NCI-H187 treated with DMSO at 0.1 percent for 48 hours (cell line): ENCODE measurements at regions not wholly inside any gene's neighbourhood (a gene's known extent, or its start where the extent isn't known, plus 50 kb on each side); places are given as distances from the start of the nearest gene placed in this dataset.
"Not testable (repeated sequence)": the region's sequence is repeated elsewhere in the genome, so short reads cannot be mapped to it uniquely, and the experiment has no call there.

Experiments
- DNase-seq: peaks from one replicate; lab custom pipeline; 2025; lab: John Stamatoyannopoulos, UW

- DNase-seq, result no peak
Observed at GRCh38 chr6:155591741-155592140, 136.1 kb upstream of the NOX3 start.

GRCh38 chr6:155589190-155589589 is 133.6 kb upstream of the NOX3 start:
- no peak for DNase-seq

GRCh38 chr6:155587817-155588216 is 132.2 kb upstream of the NOX3 start:
- DNase-seq, result no peak

- DNase-seq, result no peak
Observed at GRCh38 chr6:155586090-155586489, 130.5 kb upstream of the NOX3 start.

GRCh38 chr6:155584006-155584405 is 128.4 kb upstream of the NOX3 start:
- DNase-seq, result no peak

- DNase-seq, result no peak
Observed at GRCh38 chr6:155582016-155582991, 126.7 kb upstream of the NOX3 start.

GRCh38 chr6:155580904-155581303 is 125.3 kb upstream of the NOX3 start:
- no peak for DNase-seq

- no peak for DNase-seq
Observed at GRCh38 chr6:155578251-155578650, 122.6 kb upstream of the NOX3 start.

GRCh38 chr6:155561966-155562364 is 106.3 kb upstream of the NOX3 start:
- DNase-seq, result no peak

- no peak for DNase-seq
Observed at GRCh38 chr6:155561257-155561965, 105.8 kb upstream of the NOX3 start.

GRCh38 chr6:155549928-155550327 is 94.3 kb upstream of the NOX3 start:
- DNase-seq, result no peak

GRCh38 chr6:155549028-155549798 is 93.6 kb upstream of the NOX3 start:
- no peak for DNase-seq

- DNase-seq, result no peak
Observed at GRCh38 chr6:155548576-155548975, 92.9 kb upstream of the NOX3 start.

- DNase-seq, result no peak
Observed at GRCh38 chr6:155544677-155545076, 89.0 kb upstream of the NOX3 start.

GRCh38 chr6:155543166-155543847 is 87.7 kb upstream of the NOX3 start:
- DNase-seq, result no peak

- no peak for DNase-seq
Observed at GRCh38 chr6:155542036-155542435, 86.4 kb upstream of the NOX3 start.

GRCh38 chr6:155538708-155539390 is 83.2 kb upstream of the NOX3 start:
- no peak for DNase-seq

GRCh38 chr6:155534678-155535077 is 79.0 kb upstream of the NOX3 start:
- no peak for DNase-seq

- no peak for DNase-seq
Observed at GRCh38 chr6:155530219-155530834, 74.7 kb upstream of the NOX3 start.

- DNase-seq, result not testable (repeated sequence)
Observed at GRCh38 chr6:155529814-155530213, 74.2 kb upstream of the NOX3 start.

GRCh38 chr6:155528982-155529453 is 73.4 kb upstream of the NOX3 start:
- no peak for DNase-seq
